BJ (cell line): ENCODE measurements at regions not wholly inside any gene's neighbourhood (a gene's known extent, or its start where the extent isn't known, plus 50 kb on each side); places are given as distances from the start of the nearest gene placed in this dataset.

ENCODE experiments used
- CTCF ChIA-PET: fragments of 350-600 bp; formaldehyde crosslinking; extraction: SDS; loops from one replicate; lab custom pipeline; 2021; ENCODE audit warnings: antibody characterized with exemption, inconsistent platforms; lab: Yijun Ruan, JAX
- POLR2A ChIA-PET: fragments of 300-600 bp; sonication (Branson Sonifier 250); formaldehyde crosslinking; extraction: SDS; loops from one replicate; lab custom pipeline; 2021; ENCODE audit warnings: antibody characterized with exemption; lab: Charles Lee
- DNase-seq: peaks from one replicate; pipeline ENCODE4 v3.0.0-alpha.2; 2011; ENCODE audit warnings: low read depth
- H3K27me3 ChIP-seq: 2 replicates; pipeline ENCODE4 v1.6.0; 2011; ENCODE audit warnings: low read length; ENCODE audit not compliant: control insufficient read depth, insufficient read depth
- H3K36me3 ChIP-seq: 2 replicates; pipeline ENCODE4 v1.5.1; 2011; ENCODE audit warnings: low read length; ENCODE audit not compliant: control insufficient read depth, insufficient read depth
- H3K4me3 ChIP-seq: 2 replicates; pipeline ENCODE4 v1.5.1; 2011; ENCODE audit warnings: low read depth, mild to moderate bottlenecking, control low read depth, low read length
- TF ChIP-seq, protein P1 (sequence below): IDR thresholded peaks from 2 replicates; pipeline ENCODE4 v1.5.1; 2011; ENCODE audit warnings: low read depth, mild to moderate bottlenecking, control low read depth, inconsistent platforms, low read length, moderate library complexity; ENCODE audit not compliant: insufficient read depth

- DNase-seq: no peak
- TF ChIP-seq, protein P1, sequence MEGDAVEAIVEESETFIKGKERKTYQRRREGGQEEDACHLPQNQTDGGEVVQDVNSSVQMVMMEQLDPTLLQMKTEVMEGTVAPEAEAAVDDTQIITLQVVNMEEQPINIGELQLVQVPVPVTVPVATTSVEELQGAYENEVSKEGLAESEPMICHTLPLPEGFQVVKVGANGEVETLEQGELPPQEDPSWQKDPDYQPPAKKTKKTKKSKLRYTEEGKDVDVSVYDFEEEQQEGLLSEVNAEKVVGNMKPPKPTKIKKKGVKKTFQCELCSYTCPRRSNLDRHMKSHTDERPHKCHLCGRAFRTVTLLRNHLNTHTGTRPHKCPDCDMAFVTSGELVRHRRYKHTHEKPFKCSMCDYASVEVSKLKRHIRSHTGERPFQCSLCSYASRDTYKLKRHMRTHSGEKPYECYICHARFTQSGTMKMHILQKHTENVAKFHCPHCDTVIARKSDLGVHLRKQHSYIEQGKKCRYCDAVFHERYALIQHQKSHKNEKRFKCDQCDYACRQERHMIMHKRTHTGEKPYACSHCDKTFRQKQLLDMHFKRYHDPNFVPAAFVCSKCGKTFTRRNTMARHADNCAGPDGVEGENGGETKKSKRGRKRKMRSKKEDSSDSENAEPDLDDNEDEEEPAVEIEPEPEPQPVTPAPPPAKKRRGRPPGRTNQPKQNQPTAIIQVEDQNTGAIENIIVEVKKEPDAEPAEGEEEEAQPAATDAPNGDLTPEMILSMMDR: no peak
- ChIA-PET CTCF (interaction anchor here (1.3 to 1.4 kb wide), 3 partner anchors 13 to 26 kb away, joined by 3 read pairs; no protein-coding TSS in a partner anchor), POLR2A (no interaction called here)
- Histone ChIP-seq H3K36me3 (no peaks in the 10 kb centered on the region), H3K4me3 (no peak overlapping the region), H3K27me3 (peaks cover 16% of the 10 kb centered on the region)
Observed at GRCh38 chr11:127061947-127062346, 61.4 kb upstream of the KIRREL3 start.

DNA sequence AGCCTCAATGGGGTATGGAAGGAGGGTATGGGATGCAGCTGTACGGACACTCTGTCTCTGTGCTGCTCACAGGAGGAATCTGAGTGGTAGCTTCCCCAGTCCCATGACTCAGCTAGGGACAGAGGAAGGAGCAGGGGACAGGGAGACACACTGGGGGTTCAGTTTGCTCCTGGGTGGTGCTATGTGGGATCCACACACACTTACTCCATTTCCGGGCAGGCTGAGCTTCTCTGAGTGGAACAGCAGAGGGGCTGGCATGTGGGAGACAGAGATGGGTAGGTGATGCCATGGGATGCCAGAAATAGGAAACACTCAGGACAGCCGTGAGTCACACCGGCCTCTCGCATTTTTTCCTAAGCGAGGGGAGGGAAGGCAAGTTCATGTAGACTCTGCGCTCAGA, 59.2 kb upstream of the KIRREL3 start:
- TF ChIP-seq, protein P1: no peak
- ChIA-PET CTCF (interaction anchor here (0.8 to 2.3 kb wide), 3 partner anchors 12 to 69 kb away, joined by 3 to 9 read pairs (median 5); no protein-coding TSS in a partner anchor), POLR2A (no interaction called here)
- no peak for DNase-seq
- peaks cover 12% of the 10 kb centered on the region for H3K27me3 ChIP-seq
- no peaks in the 10 kb centered on the region for H3K36me3 ChIP-seq
- H3K4me3 ChIP-seq: no peak overlapping the region

GRCh38 chr11:127059286-127059685, 58.7 kb upstream of the KIRREL3 start:
- no peak for DNase-seq
- TF ChIP-seq, protein P1: no peak
- CTCF ChIA-PET: interaction anchor here (0.8 to 2.3 kb wide), 3 partner anchors 12 to 69 kb away, joined by 3 to 9 read pairs (median 5); no protein-coding TSS in a partner anchor

GRCh38 chr11:127058524-127058923, 58.0 kb upstream of the KIRREL3 start:
- no peak for DNase-seq
- Histone ChIP-seq H3K36me3 (no peaks in the 10 kb centered on the region), H3K4me3 (no peak overlapping the region), H3K27me3 (peaks cover 9% of the 10 kb centered on the region)
- TF ChIP-seq, protein P1: no peak
- POLR2A ChIA-PET: no interaction called here
- CTCF ChIA-PET: interaction anchor here (0.9 to 1.8 kb wide), 2 partner anchors 33 to 68 kb away, joined by 3 to 5 read pairs; no protein-coding TSS in a partner anchor

More at GRCh38 chr11:127059286-127059685, 58.7 kb upstream of the KIRREL3 start:
- Histone ChIP-seq H3K27me3 (peaks cover 9% of the 10 kb centered on the region), H3K36me3 (no peaks in the 10 kb centered on the region), H3K4me3 (no peak overlapping the region)
- POLR2A ChIA-PET: no interaction called here

GRCh38 chr11:127057126-127057525, 56.6 kb upstream of the KIRREL3 start:
- TF ChIP-seq, protein P1: no peak
- no peak for DNase-seq
- Histone ChIP-seq H3K4me3 (no peak overlapping the region), H3K36me3 (no peaks in the 10 kb centered on the region), H3K27me3 (peaks cover 9% of the 10 kb centered on the region)
- ChIA-PET POLR2A (no interaction called here), CTCF (no interaction called here)
